ENCODE measurements at regions not wholly inside any gene's neighbourhood (a gene's known extent, or its start where the extent isn't known, plus 50 kb on each side); places are given as distances from the start of the nearest gene placed in this dataset.

GRCh38 chr6:159329081-159329480 is 159.9 kb downstream of the FNDC1 start:
- peaks cover 0 to 7% (median 4%) of the 10 kb centered on the region in 3 donors for H3K9me3 ChIP-seq
- H3K4me3 ChIP-seq: no peak overlapping the region
- TF ChIP-seq CTCF (IDR thresholded peaks at IDR 0.05): no peak
- H3K4me1 ChIP-seq: peaks cover 0 to 5% (median 0%) of the 10 kb centered on the region in 4 donors
- no peak for DNase-seq
- H3K27ac ChIP-seq: no peak overlapping the region
- intact Hi-C loops (cut with DNase I; ENCODE audit: low total_unique reads): no loop called here
- no peaks in the 10 kb centered on the region for H3K36me3 ChIP-seq
- no peaks in the 10 kb centered on the region for H3K27me3 ChIP-seq

- DNase-seq: no peak
- Histone ChIP-seq H3K4me3 (no peak overlapping the region), H3K27ac (no peak overlapping the region), H3K9me3 (no peaks in the 10 kb centered on the region), H3K36me3 (no peaks in the 10 kb centered on the region), H3K4me1 (peaks cover 0 to 5% (median 0%) of the 10 kb centered on the region in 4 donors), H3K27me3 (no peaks in the 10 kb centered on the region)
- no peak for TF ChIP-seq CTCF (IDR thresholded peaks at IDR 0.05)
- intact Hi-C loops (cut with DNase I; ENCODE audit: low total_unique reads): no loop called here
Observed at GRCh38 chr6:159328052-159328451, 158.9 kb downstream of the FNDC1 start.

- Histone ChIP-seq H3K9me3 (no peaks in the 10 kb centered on the region), H3K27ac (no peak overlapping the region), H3K4me1 (peaks cover 0 to 5% (median 0%) of the 10 kb centered on the region in 4 donors), H3K36me3 (no peaks in the 10 kb centered on the region), H3K4me3 (no peak overlapping the region), H3K27me3 (no peaks in the 10 kb centered on the region)
- intact Hi-C loops (cut with DNase I; ENCODE audit: low total_unique reads): no loop called here
- no peak for TF ChIP-seq CTCF (IDR thresholded peaks at IDR 0.05)
- DNase-seq: no peak
Observed at GRCh38 chr6:159325476-159325875, 156.3 kb downstream of the FNDC1 start.

GRCh38 chr6:159324596-159324995 is 155.4 kb downstream of the FNDC1 start:
- TF ChIP-seq CTCF (IDR thresholded peaks at IDR 0.05): no peak
- Histone ChIP-seq H3K36me3 (no peaks in the 10 kb centered on the region), H3K27ac (no peak overlapping the region), H3K9me3 (no peaks in the 10 kb centered on the region), H3K27me3 (no peaks in the 10 kb centered on the region), H3K4me1 (peaks cover 0 to 5% (median 0%) of the 10 kb centered on the region in 4 donors), H3K4me3 (no peak overlapping the region)
- DNase-seq: no peak
- intact Hi-C loops (cut with DNase I; ENCODE audit: low total_unique reads): no loop called here
